Hepatocyte (in vitro differentiated cells): ENCODE measurements at regions not wholly inside any gene's neighbourhood (a gene's known extent, or its start where the extent isn't known, plus 50 kb on each side); places are given as distances from the start of the nearest gene placed in this dataset.

Source experiments
- CTCF ChIP-seq: fragments of 200-600 bp; sonication (generic); IDR thresholded peaks from 2 replicates; pipeline ENCODE4 v1.5.1; 2016; ENCODE audit warnings: antibody characterized with exemption, mild to moderate bottlenecking; ENCODE audit not compliant: poor library complexity
- EZH2 ChIP-seq: fragments of 200-600 bp; sonication (generic); IDR thresholded peaks from 2 replicates; pipeline ENCODE4 v1.6.1; 2016; ENCODE audit warnings: antibody characterized with exemption, mild to moderate bottlenecking, borderline replicate concordance

GRCh38 chr5:4144411-4145007 is 548.9 kb downstream of the IRX1 start:
- TF ChIP-seq EZH2 (no peak), CTCF (no peak)
